Fibroblast of skin of back (primary cell): ENCODE measurements at regions not wholly inside any gene's neighbourhood (a gene's known extent, or its start where the extent isn't known, plus 50 kb on each side); places are given as distances from the start of the nearest gene placed in this dataset.
"Not testable (repeated sequence)": the region's sequence is repeated elsewhere in the genome, so short reads cannot be mapped to it uniquely, and the experiment has no call there.

Source experiments
- DNase-seq: peaks from one replicate; pipeline ENCODE4 v3.0.0-alpha.2; 2013

- no peak for DNase-seq
Measured at GRCh38 chrX:55813150-55813549, 95.6 kb downstream of the RRAGB start.

- no peak for DNase-seq
Measured at GRCh38 chrX:55815546-55815945, 98.0 kb downstream of the RRAGB start.

DNA sequence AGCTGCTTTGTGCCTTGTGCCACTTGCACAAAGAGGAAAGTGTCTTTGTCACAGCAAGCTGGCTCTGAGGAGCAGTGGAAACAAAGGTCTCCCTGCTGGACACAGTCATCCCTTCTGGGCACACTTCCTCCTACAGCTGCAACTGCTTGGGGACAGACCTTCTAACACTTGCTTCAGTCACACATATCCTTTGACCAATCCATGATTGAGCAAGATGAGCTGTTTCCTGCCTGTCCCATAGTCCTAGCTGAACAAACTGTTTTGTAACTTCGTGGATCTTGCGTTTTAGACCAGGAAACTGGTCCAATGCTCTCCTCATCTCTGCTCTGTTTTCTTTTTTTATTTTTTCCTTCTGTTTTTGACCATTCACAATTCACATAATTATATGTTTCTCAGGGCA is 98.5 kb downstream of the RRAGB start:
- DNase-seq, result no peak

DNA sequence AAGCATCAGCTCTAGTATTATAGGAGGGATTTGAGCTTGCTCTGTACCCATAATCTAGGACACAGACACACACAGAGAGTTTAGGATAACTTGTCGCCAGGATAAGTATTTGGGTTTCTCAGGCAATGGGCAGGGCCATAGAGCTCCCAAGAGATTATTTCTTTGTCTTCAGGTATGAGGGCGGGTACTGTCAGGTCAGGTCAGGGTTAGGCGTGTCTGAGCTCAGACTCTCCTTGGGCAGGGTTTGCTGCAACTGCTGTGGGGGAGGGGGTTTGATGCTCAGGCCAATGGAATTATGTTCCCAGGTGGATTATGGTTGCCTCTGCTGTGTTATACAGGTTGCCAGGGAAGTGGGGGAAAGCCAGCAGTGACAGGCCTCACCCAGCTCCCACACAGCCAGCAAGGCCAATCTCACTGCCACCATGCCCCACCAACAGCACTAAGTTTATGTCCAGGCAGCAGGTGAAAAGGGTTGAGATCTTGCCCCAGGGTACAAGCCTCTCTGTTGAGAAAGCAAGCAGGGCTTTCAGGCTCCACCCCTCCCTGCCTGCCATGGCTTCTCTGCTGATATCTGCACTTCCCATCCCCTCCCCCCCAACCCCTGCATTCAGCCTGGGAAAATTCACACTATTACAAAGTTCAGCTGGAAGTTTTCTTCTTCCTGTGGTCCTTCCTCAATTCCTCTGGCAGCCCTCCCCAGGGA is 101.3 kb downstream of the RRAGB start:
- DNase-seq, result no peak

- DNase-seq, result no peak
Measured at GRCh38 chrX:55839485-55839884, 121.9 kb downstream of the RRAGB start.

- DNase-seq, result no peak
Measured at GRCh38 chrX:55841962-55842752, 124.6 kb downstream of the RRAGB start.

DNA sequence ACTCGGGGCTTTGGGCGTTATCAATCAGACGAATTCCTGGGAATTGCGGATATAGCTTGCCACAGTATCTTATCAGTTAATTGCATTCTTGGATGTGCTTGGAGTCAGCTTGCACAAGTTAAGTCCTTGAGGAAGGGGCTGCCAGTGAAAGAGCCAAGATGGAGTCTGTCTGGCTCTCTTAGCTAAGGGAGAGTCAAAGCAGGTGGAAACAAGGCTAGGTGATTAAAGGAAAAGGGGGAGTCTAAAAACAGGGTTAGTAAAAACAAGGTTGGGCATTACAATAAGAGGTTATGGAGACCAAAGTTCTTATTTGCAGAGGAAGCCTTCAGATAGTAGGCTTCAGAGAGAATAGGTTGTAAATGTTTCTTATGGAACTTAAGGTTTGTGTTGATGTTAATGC is 149.2 kb downstream of the RRAGB start:
- not testable (repeated sequence) for DNase-seq

GRCh38 chrX:55867181-55867651 is 149.7 kb downstream of the RRAGB start:
- DNase-seq, result peak; percentile 0

GRCh38 chrX:55867708-55868107 is 150.2 kb downstream of the RRAGB start:
- no peak for DNase-seq

DNA sequence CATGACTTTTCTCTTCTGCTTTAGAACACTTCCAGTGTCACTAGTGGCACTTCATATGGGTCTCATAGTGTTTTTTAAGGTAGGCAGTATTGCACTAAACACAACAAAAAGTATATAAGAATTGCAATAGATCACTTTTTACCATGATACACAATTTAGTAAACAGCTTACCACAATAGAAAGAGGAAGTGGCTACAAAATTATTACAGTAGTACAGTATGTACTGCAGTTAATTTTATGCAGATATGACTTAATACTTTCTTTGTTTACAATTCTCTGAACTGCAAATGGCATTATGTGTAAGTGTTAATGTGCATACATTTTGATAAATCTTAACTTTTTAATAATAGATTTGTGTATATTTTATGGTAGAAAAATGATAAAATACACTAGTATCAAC is 157.3 kb downstream of the RRAGB start:
- DNase-seq, result no peak

DNA sequence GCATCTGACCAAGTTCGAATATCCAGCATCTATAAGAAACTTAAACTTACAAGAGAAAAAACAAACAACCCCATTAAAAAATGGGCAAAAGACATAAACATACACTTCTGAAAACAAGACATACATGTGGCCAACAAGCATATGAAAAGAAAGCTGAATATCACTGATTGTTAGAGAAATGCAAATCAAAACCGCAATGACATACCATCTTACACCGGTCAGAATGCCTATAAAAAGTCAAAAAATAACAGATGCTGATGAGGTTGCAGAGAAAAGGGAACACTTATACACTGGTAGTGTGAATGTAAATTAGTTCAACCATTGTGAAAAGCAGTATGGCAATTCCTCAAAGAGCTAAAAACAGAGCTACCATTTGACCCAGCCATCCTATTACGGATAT is 166.0 kb downstream of the RRAGB start:
- DNase-seq, result not testable (repeated sequence)

GRCh38 chrX:55907968-55908607 is 190.5 kb downstream of the RRAGB start:
- peak; percentile 36 for DNase-seq

GRCh38 chrX:55908661-55909212 is 191.2 kb downstream of the RRAGB start:
- peak; percentile 1 for DNase-seq

DNA sequence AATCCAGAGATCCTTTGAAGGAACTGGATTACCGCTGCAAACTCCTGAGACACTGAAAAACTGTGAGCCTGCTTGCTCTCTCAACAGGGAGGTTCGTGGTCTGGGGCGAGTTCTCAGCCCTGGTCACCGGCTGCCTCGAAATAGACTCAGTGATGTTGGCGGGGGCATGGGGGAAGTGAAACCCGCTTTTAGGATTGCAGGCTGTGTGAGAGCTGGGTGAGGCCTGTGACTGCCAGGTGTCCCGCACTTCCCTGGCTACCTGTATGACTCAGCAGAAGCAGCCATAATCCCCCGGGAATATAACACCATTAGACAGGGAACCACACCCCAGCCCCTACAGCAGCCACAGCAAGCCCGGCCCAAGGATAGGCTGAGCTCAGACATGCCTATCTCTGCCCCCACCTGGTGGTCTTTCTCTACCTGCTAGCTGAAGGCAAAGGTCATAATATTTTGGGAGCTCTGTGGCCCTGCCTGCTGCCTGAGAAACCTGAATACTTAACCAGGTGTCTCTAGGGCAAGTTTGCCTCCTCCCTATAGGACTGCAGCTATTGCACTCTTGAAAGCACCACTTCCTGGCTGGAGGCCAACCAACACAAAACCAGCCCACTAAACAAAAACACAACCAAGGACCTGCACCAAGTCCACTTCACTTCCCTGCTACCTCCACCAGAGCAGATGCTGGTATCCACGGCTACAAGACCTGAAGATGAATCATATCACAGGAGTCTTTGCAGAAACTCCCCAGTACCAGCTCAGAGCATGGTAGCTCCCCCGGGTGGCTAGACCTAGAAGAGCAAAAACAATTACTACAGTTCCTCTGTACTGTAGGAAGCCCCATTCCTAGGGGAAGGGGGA is 202.0 kb downstream of the RRAGB start:
- DNase-seq, result no peak

DNA sequence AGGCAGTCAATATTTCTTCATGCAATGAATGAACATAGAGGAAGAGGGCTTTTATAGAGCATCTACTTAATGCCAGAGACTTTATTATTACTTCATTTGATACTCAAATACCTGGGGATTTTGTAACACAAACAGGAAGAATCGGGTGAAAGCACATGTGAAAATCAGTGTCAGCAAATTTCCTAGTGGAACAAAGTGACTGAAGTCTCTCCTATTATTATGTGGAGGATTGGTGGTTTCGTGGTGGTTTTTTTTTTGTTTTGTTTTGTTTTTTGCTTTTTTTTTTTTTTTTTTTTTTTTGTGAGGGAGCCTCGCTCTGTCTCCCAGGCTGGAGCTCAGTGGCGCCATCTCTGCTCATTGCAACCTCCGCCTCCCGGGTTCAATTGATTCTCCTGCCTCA is 207.0 kb downstream of the RRAGB start:
- no peak for DNase-seq

DNA sequence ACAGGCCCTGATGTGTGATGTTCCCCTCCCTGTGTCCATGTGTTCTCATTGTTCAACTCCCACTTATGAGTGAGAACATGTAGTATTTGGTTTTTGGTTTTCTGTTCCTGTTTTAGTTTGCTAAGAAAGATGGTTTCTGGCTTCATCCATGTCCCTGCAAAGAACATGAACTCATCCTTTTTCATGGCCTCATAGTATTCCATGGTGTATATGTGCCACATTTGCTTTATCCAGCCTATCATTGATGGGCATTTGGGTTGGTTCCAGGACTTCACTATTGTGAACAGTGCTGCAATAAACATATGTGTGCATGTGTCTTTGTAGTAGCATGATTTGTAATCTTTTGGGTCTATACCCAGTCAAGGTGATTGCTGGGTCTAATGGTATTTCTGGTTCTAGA is 211.0 kb downstream of the RRAGB start:
- not testable (repeated sequence) for DNase-seq
